HG03439 (cell line): ENCODE measurements at regions not wholly inside any gene's neighbourhood (a gene's known extent, or its start where the extent isn't known, plus 50 kb on each side); places are given as distances from the start of the nearest gene placed in this dataset.

ENCODE experiments used
- ATAC-seq: cut with Tn5 transposase; IDR thresholded peaks from one replicate; pipeline ENCODE4 v1.9.1; 2021; ENCODE audit warnings: mild to moderate bottlenecking, moderate library complexity; ENCODE audit not compliant: unreplicated experiment

- no peak for ATAC-seq
Measured at GRCh38 chr1:101667761-101668160, 329.0 kb downstream of the OLFM3 start.

- ATAC-seq: no peak
Measured at GRCh38 chr1:101683136-101683535, 313.6 kb downstream of the OLFM3 start.

- ATAC-seq: no peak
Measured at GRCh38 chr1:101683561-101683960, 313.2 kb downstream of the OLFM3 start.

- no peak for ATAC-seq
Measured at GRCh38 chr1:101697072-101697471, 299.7 kb downstream of the OLFM3 start.

GRCh38 chr1:101698681-101699080 lies 298.0 kb downstream of the OLFM3 start:
- ATAC-seq: no peak

GRCh38 chr1:101704895-101705294 lies 291.8 kb downstream of the OLFM3 start:
- ATAC-seq: no peak

- ATAC-seq: no peak
Measured at GRCh38 chr1:101706366-101706765, 290.4 kb downstream of the OLFM3 start.

GRCh38 chr1:101709721-101710120 lies 287.0 kb downstream of the OLFM3 start:
- ATAC-seq: no peak

GRCh38 chr1:101713760-101714159 lies 283.0 kb downstream of the OLFM3 start:
- no peak for ATAC-seq

GRCh38 chr1:101723415-101723814 lies 273.3 kb downstream of the OLFM3 start:
- no peak for ATAC-seq

GRCh38 chr1:101728029-101728428 lies 268.7 kb downstream of the OLFM3 start:
- peak; percentile 67 for ATAC-seq

- ATAC-seq: no peak
Measured at GRCh38 chr1:101730559-101730958, 266.2 kb downstream of the OLFM3 start.

- ATAC-seq: no peak
Measured at GRCh38 chr1:101732261-101732660, 264.5 kb downstream of the OLFM3 start.

- no peak for ATAC-seq
Measured at GRCh38 chr1:101733340-101733739, 263.4 kb downstream of the OLFM3 start.

GRCh38 chr1:101738475-101738874 lies 258.3 kb downstream of the OLFM3 start:
- ATAC-seq: no peak

GRCh38 chr1:101739146-101739545 lies 257.6 kb downstream of the OLFM3 start:
- ATAC-seq: no peak

- no peak for ATAC-seq
Measured at GRCh38 chr1:101739826-101740330, 256.8 kb downstream of the OLFM3 start.

- ATAC-seq: no peak
Measured at GRCh38 chr1:101741910-101742309, 254.8 kb downstream of the OLFM3 start.

GRCh38 chr1:101742509-101742908 lies 254.2 kb downstream of the OLFM3 start:
- ATAC-seq: no peak

GRCh38 chr1:101745551-101746270 lies 251.0 kb downstream of the OLFM3 start:
- ATAC-seq: no peak

GRCh38 chr1:101748077-101748476 lies 248.6 kb downstream of the OLFM3 start:
- no peak for ATAC-seq
